HG02571 (cell line): ENCODE measurements at regions not wholly inside any gene's neighbourhood (a gene's known extent, or its start where the extent isn't known, plus 50 kb on each side); places are given as distances from the start of the nearest gene placed in this dataset.

ENCODE experiments used
- ATAC-seq: cut with Tn5 transposase; IDR thresholded peaks from one replicate; pipeline ENCODE4 v1.9.1; 2021; ENCODE audit warnings: mild to moderate bottlenecking, moderate library complexity; ENCODE audit not compliant: unreplicated experiment

GRCh38 chr14:29102266-29102665 lies 335.7 kb downstream of the FOXG1 start:
- ATAC-seq: no peak

GRCh38 chr14:29102996-29103395 lies 336.4 kb downstream of the FOXG1 start:
- ATAC-seq: no peak

DNA sequence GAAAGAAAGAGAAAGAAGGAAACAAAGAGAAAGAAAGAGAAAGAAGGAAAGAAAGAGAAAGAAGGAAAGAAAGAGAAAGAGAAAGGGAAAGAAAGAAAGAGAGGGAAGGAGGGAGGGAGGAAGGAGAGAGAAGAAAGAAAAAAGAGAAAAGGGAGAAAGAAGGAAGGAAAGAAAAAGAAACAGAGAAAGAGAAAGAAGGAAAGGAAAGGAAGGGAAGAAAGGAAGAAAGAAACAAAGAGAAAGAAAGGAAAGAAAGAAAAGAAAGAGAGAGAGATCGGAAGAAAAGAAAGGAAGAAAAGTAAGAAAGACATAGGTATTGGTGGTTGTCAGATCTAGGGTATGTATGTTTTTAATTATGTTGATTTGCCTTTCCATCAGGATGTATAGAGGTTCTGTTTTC lies 342.3 kb downstream of the FOXG1 start:
- ATAC-seq: no peak

DNA sequence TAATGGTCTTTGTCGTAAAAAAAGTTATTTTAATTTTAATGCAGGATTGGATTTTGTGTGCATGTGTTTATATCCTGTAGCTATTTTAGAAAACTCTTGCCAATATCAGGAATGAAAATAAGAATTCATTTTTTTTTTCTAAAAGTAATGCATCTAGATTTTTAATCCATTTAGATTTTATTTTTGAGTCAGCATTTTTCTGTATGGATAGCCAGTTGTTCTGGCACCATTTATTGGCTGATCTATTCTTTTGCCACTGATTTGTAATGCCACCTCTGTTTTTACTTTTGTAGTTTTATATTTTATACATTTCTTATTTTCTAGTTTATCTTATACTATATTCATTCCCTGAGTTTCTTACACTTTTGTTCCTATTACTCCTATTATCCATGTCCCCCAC lies 343.0 kb downstream of the FOXG1 start:
- ATAC-seq: no peak

- no peak for ATAC-seq
Observed at GRCh38 chr14:29111554-29111953, 345.0 kb downstream of the FOXG1 start.

DNA sequence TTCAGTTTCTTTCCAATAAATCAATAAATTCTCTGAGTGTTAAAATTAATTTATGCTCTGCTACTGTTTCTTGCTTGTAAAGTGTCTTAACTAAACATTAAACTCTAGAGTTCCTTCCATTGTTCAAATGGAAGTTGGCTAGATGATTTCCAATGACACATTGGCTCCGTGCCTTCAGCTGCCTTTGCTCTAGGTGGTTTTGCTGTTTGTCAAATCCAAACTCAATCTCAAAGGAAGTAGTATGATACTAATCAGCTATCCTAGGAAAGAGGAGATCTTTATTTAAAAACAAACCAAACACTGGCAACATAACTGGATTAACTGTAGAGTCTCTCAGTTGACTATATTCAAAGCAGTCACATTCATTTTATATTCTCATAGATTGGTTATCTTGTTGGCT lies 356.4 kb downstream of the FOXG1 start:
- ATAC-seq: no peak

GRCh38 chr14:29126361-29126760 lies 359.8 kb downstream of the FOXG1 start:
- no peak for ATAC-seq

DNA sequence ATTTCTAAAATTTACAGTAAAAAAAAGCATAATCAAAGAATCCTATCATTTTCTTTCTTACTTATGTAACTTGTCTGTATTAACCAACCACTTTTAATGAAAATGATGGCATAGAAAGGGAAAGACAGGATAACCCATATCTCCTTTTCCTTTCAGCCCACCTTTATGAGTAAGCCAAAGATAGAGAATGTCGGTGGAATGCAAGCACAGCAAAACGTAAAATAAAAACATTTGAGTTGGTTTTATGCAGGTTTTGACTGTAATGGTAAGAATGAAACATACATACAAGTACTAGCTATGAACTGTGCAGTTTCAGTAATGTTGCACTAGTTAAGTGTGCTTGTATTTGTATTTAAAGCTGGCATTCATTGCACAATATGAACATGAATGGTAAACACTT lies 360.3 kb downstream of the FOXG1 start:
- ATAC-seq: no peak

- no peak for ATAC-seq
Observed at GRCh38 chr14:29140016-29140415, 373.4 kb downstream of the FOXG1 start.

DNA sequence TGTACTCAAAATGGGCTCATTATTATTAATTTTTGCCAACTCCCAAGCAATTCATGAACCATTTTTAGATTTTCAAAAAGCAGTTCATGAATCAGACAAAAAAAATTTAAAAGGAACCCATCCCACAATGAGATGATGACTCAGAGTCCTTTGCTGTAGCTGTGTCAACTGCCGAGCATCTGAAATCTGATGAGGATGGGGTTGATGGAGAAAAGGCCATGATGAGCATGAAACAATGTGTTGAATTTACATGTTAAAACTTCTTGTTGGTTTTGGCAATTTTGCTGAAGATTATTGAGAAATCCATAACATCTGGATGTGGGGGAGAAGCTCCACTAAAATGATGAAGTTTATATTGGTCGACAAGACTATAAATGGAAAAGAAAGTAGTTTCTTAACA lies 378.0 kb downstream of the FOXG1 start:
- ATAC-seq: no peak

- no peak for ATAC-seq
Observed at GRCh38 chr14:29148221-29148620, 381.6 kb downstream of the FOXG1 start.

DNA sequence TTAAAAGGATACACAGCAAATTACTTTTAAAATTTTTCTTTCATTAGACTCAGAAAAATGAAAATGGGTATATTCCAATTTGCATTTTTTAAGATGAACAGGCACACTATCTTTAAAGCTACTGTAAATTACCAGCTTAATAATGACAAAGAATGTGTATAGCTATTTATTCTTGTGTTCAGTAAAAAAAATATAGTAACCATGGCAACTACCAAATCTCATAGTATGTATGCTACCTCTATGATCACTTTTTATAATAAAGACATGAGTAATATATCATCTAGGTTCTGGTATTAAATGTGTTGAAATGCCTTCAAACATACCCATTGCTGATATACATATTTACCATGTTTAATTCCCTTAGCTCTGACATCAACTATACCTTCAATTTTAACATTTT lies 383.2 kb downstream of the FOXG1 start:
- ATAC-seq: no peak

- ATAC-seq: no peak
Observed at GRCh38 chr14:29150659-29151058, 384.1 kb downstream of the FOXG1 start.

DNA sequence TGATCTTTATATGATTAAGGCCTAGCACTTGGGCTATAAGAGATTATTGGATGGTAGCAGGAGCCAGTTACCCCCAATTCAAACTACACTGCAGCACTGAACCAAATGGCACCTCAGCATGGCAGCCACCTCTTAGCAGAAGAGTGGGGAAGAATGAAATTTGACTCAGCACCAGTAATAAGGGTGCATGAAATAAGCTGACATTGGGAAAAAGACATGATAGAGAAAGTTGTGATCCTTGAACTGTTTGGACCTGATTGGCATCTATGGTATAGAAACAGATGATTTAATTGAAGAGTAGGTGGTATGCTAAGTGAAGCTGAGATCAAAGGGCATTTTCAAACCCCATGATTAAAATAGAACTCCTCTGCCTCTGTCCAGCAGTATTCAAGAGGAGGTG lies 389.5 kb downstream of the FOXG1 start:
- ATAC-seq: no peak

GRCh38 chr14:29161593-29161992 lies 395.0 kb downstream of the FOXG1 start:
- no peak for ATAC-seq

- no peak for ATAC-seq
Observed at GRCh38 chr14:29163109-29163508, 396.5 kb downstream of the FOXG1 start.

DNA sequence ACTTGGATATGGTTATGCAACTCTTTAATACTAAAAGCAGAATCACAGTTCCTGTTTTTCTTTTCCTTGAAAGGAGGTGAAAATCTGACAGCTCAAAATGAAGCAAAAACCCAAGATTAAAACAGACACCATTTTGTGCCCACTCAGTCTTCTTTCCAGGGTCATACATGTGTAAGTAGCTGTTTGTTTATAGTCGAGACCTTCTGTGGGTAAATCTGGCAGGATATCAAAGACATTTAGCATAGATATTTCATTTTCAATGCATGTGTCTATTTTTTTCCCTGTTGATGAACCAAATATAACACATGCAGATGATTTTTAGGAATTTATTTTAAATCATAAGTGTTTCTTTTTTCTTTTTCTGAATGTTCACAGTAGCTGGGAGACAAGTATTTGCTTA lies 398.8 kb downstream of the FOXG1 start:
- ATAC-seq: no peak

GRCh38 chr14:29166507-29166906 lies 399.9 kb downstream of the FOXG1 start:
- ATAC-seq: no peak

- ATAC-seq: no peak
Observed at GRCh38 chr14:29168149-29168548, 401.6 kb downstream of the FOXG1 start.

- ATAC-seq: no peak
Observed at GRCh38 chr14:29169408-29169807, 402.8 kb downstream of the FOXG1 start.

GRCh38 chr14:29175706-29176105 lies 409.1 kb downstream of the FOXG1 start:
- no peak for ATAC-seq

GRCh38 chr14:29176876-29177275 lies 410.3 kb downstream of the FOXG1 start:
- no peak for ATAC-seq

- no peak for ATAC-seq
Observed at GRCh38 chr14:29178971-29179370, 412.4 kb downstream of the FOXG1 start.

- ATAC-seq: no peak
Observed at GRCh38 chr14:29191092-29191491, 424.5 kb downstream of the FOXG1 start.
